IMR-90 (cell line): ENCODE measurements at regions not wholly inside any gene's neighbourhood (a gene's known extent, or its start where the extent isn't known, plus 50 kb on each side); places are given as distances from the start of the nearest gene placed in this dataset.

Experiments used
- BHLHE40 ChIP-seq: fragments of 150-350 bp; IDR thresholded peaks from 2 replicates; pipeline ENCODE4 v1.6.1; 2016; ENCODE audit warnings: mild to moderate bottlenecking, low read depth, low read length
- CHD1 ChIP-seq: IDR thresholded peaks from 2 replicates; pipeline ENCODE4 v1.6.1; 2012; ENCODE audit warnings: low read depth, low read length, improper control_type of control experiment
- CTCF ChIP-seq: conservative IDR thresholded peaks from 2 replicates; pipeline ENCODE4 v1.5.1; 2012; ENCODE audit warnings: mild to moderate bottlenecking, low read depth, low read length, improper control_type of control experiment
- FOS ChIP-seq: fragments of 150-350 bp; IDR thresholded peaks from 2 replicates; pipeline ENCODE4 v1.6.1; 2016; ENCODE audit warnings: low read depth, low read length
- MAFK ChIP-seq: IDR thresholded peaks from 2 replicates; pipeline ENCODE4 v1.6.1; 2012; ENCODE audit warnings: low read depth, low read length, improper control_type of control experiment
- MAZ ChIP-seq: IDR thresholded peaks from 2 replicates; pipeline ENCODE4 v1.6.1; 2012; ENCODE audit warnings: low read depth, mild to moderate bottlenecking, low read length, improper control_type of control experiment, moderate library complexity, borderline replicate concordance
- POLR2A ChIP-seq: IDR thresholded peaks from 2 replicates; pipeline ENCODE4 v1.6.1; 2012; ENCODE audit warnings: mild to moderate bottlenecking, low read depth, low read length
- RAD21 ChIP-seq: IDR thresholded peaks from 2 replicates; pipeline ENCODE4 v1.6.1; 2012; ENCODE audit warnings: low read length, improper control_type of control experiment
- RCOR1 ChIP-seq: IDR thresholded peaks from 2 replicates; pipeline ENCODE4 v1.6.1; 2012; ENCODE audit warnings: mild to moderate bottlenecking, low read length, improper control_type of control experiment; ENCODE audit not compliant: insufficient replicate concordance
- RFX5 ChIP-seq: IDR thresholded peaks from 2 replicates; pipeline ENCODE4 v1.8.0; 2012; ENCODE audit warnings: low read depth, mild to moderate bottlenecking, low read length, moderate library complexity
- TF ChIP-seq, protein P1 (sequence below): fragments of 150-350 bp; IDR thresholded peaks from 2 replicates; pipeline ENCODE4 v1.6.1; 2017; ENCODE audit warnings: mild to moderate bottlenecking, antibody characterized with exemption, low read length, low read depth

- TF ChIP-seq POLR2A (no peak), CTCF (no peak), BHLHE40 (no peak), RCOR1 (no peak), MAZ (no peak), FOS (no peak), MAFK (no peak), CHD1 (no peak), RFX5 (no peak), RAD21 (no peak)
- TF ChIP-seq, protein P1, sequence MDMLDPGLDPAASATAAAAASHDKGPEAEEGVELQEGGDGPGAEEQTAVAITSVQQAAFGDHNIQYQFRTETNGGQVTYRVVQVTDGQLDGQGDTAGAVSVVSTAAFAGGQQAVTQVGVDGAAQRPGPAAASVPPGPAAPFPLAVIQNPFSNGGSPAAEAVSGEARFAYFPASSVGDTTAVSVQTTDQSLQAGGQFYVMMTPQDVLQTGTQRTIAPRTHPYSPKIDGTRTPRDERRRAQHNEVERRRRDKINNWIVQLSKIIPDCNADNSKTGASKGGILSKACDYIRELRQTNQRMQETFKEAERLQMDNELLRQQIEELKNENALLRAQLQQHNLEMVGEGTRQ = no peak
Observed at GRCh38 chr13:44015118-44015517, 135.4 kb downstream of the LACC1 start.
